H1 (cell line): ENCODE measurements at regions not wholly inside any gene's neighbourhood (a gene's known extent, or its start where the extent isn't known, plus 50 kb on each side); places are given as distances from the start of the nearest gene placed in this dataset.

Source experiments
- CHD7 ChIP-seq: fragments of 300-600 bp; sonication (generic); IDR thresholded peaks from 2 replicates; pipeline ENCODE4 v1.7.1; 2012; ENCODE audit warnings: low read length, moderate library complexity, mild to moderate bottlenecking, inconsistent platforms; ENCODE audit not compliant: insufficient replicate concordance

GRCh38 chr7:148486937-148487336 lies 103.6 kb upstream of the C7orf33 start (continued):
- no peak for TF ChIP-seq CHD7
